ENCODE measurements at regions not wholly inside any gene's neighbourhood (a gene's known extent, or its start where the extent isn't known, plus 50 kb on each side); places are given as distances from the start of the nearest gene placed in this dataset.
"Not testable (repeated sequence)": the region's sequence is repeated elsewhere in the genome, so short reads cannot be mapped to it uniquely, and the experiment has no call there.

- DNase-seq (ENCODE audit: extremely low read depth, low read depth): no peak
These were observed 59.0 kb upstream of the MBNL1 start for GRCh38 chr3:152209776-152210175.

- no peak for DNase-seq (ENCODE audit: extremely low read depth, low read depth)
These were observed 58.0 kb upstream of the MBNL1 start for GRCh38 chr3:152210697-152211096.

- no peak for DNase-seq (ENCODE audit: extremely low read depth, low read depth)
These were observed 57.1 kb upstream of the MBNL1 start for GRCh38 chr3:152211655-152212054.

GRCh38 chr3:152213203-152213602, 55.5 kb upstream of the MBNL1 start:
- DNase-seq (ENCODE audit: extremely low read depth, low read depth): no peak

- no peak for DNase-seq (ENCODE audit: extremely low read depth, low read depth)
These were observed 54.8 kb upstream of the MBNL1 start for GRCh38 chr3:152213938-152214337.

GRCh38 chr3:152216960-152217865, 51.5 kb upstream of the MBNL1 start:
- DNase-seq (ENCODE audit: extremely low read depth, low read depth): not testable (repeated sequence)

- DNase-seq (ENCODE audit: extremely low read depth, low read depth): no peak
These were observed 50.1 kb upstream of the MBNL1 start for GRCh38 chr3:152218602-152219001.
